ENCODE measurements at regions not wholly inside any gene's neighbourhood (a gene's known extent, or its start where the extent isn't known, plus 50 kb on each side); places are given as distances from the start of the nearest gene placed in this dataset.

DNA sequence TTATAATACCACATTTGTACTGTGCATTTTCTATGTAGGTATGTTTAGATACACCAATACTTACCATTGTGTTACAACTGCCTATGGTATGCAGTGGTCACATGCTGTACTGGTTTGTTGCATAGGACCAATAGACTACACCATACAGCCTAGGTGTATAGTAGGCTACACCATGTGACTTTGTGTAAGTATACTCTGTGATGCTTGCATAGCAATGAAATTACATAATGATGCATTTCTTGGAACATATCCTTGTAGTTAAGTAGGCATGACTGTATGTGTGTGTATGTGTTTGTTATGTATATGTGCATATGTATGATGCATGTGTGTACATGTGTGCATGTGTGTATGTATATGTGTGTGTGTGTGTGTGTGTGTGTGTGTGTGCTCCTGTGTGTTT is 157.6 kb downstream of the TDRD15 start:
- TF ChIP-seq POLR2A (IDR thresholded peaks at IDR 0.05; ENCODE audit: low read depth, low read length) (no peak), POLR2AphosphoS5 (IDR thresholded peaks at IDR 0.05; ENCODE audit: low read depth, low read length) (no peak)
